ENCODE measurements at regions not wholly inside any gene's neighbourhood (a gene's known extent, or its start where the extent isn't known, plus 50 kb on each side); places are given as distances from the start of the nearest gene placed in this dataset.

DNA sequence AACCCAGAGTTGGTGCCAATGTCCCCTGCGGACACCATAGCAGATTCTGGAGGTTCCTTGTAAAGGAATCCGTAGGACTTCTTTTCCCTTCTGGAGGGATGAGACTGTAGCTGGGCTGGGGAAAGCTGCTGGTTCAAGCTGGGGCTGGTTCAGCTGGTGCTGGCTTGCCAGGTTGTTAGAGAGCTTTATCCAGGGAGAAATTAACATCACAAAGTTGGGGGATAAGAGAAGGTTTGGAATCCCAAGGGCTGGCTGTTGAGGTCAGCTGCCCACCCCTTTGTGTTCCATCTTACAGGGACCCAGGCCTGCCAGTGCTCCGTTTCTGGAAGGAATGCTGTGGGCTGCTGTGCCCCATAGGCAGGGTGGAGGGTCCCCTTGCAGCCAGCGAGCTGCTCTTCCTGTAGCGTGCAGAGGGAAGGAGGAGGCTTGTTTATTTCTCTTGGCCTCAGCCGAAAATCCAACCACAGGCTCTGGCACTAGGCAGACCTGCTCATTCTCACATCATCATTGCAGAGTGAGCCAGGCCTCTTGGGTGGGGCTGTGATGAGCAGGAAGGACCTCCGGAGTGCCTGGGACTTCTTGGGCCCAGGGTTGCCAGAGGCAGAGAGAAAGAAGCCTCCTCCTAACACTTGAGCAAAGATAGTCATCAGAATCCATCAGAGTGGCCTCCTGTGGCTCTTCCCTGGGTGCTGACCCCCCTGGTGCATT lies 251.1 kb downstream of the SEC14L1 start:
- WGBS, 4 donors: 33 to 50% (median 40%) methylated on average over 7 of the region's 7 CpGs
- DNase-seq (peak in 2 of 5 donors; percentile 73 to 74), ATAC-seq (peak in 2 of 4 donors; percentile 27 to 39)
- TF ChIP-seq CTCF (IDR thresholded peaks at IDR 0.05) (no peak), POLR2A (IDR thresholded peaks at IDR 0.05) (no peak)
- intact Hi-C loops (cut with DNase I): loop anchor here in 1 of 10 donors (5.0 kb wide), 1 partner anchor 60 kb away; no protein-coding TSS in a partner anchor
- Histone ChIP-seq H3K4me1 (peaks cover 26 to 87% (median 79%) of the 10 kb centered on the region in 12 donors), H3K36me3 (no peaks in the 10 kb centered on the region), H3K27me3 (no peaks in the 10 kb centered on the region), H3K4me3 (peak overlapping the region in 2 of 12 donors; percentile 7 to 9), H3K27ac (peak overlapping the region; percentile 38 to 96 (median 74)), H3K9me3 (no peaks in the 10 kb centered on the region)

DNA sequence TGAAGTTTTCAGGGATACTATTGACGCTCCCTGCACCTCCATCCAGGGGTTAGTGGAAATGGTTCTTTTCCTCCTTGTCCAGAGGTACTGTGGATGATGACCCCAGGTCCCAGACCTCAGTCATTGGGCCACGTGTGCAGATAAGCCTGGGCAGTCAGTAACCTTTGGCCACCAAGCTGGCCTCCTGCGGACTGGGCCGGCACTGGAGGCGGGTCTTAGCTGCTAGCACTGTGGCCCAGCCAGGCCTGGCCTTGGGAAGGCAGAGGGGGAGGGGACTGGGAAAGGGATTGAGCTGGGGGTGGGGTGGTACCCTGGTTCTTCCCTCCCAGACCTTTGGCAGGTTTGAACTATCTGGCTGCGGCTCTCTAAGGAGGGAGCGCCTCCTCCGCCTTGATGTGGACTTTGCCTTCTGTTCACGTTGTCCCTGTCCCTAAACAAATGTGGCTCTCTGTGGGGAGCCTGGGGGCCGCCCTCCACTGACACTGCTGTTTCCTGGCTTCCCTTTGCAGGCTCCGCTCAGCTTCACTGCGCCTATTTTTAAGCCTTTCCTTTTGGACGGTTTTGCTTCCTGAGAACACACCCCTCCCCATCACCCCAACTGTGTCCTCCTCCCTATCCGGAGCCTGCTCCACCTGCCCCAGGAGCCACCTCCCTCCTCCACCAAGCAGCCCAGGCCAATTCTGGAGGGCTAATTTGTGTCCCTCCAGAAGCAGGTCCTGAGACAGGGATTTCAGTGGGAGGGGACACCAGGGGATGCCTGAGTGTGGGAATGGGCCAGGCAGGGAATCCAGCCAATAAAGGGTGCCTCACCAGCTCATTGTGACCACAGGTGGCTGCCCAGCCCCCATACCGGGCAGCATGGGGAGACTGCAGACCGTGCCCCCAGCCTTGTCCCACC lies 251.9 kb downstream of the SEC14L1 start:
- intact Hi-C loops (cut with DNase I): loop anchor here in 1 of 10 donors (5.0 kb wide), 1 partner anchor 60 kb away; no protein-coding TSS in a partner anchor
- WGBS, 4 donors: 28 to 37% (median 31%) methylated on average over 14 to 16 of the region's 16 CpGs
- H3K27me3 ChIP-seq: no peaks in the 10 kb centered on the region
- H3K9me3 ChIP-seq: no peaks in the 10 kb centered on the region
- H3K36me3 ChIP-seq: no peaks in the 10 kb centered on the region
- H3K4me3 ChIP-seq: peak overlapping the region in 1 of 12 donors; percentile 7
- TF ChIP-seq CTCF (IDR thresholded peaks at IDR 0.05): no peak
- TF ChIP-seq POLR2A (IDR thresholded peaks at IDR 0.05): no peak
- peak overlapping the region; percentile 38 to 96 (median 74) for H3K27ac ChIP-seq
- ATAC-seq: peak; percentile 38 to 66 (median 47)
- DNase-seq: peak in 4 of 5 donors; percentile 62 to 73 (median 70)
- peaks cover 23 to 79% (median 71%) of the 10 kb centered on the region in 12 donors for H3K4me1 ChIP-seq

DNA sequence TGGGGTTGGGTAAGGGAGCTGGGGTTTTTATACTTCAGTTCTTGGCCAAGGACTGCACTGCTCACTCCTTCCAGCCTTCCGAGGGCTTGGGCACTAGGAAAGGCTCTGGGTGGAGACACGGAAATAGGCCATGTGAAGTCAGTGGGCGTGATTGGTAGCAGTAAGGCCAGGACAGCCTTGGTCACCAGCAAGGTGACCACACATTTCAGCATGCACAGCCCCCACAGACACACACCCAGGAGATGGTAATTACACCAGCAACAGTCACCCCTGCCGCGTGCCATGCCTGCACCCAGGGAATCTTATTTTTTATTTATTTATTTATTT lies 252.5 kb downstream of the SEC14L1 start:
- peak in 1 of 4 donors; percentile 2 for ATAC-seq
- Histone ChIP-seq H3K4me1 (peaks cover 19 to 73% (median 65%) of the 10 kb centered on the region in 12 donors), H3K4me3 (no peak overlapping the region)

More for the DNA sequence above, 252.5 kb downstream of the SEC14L1 start:
- Histone ChIP-seq H3K36me3 (no peaks in the 10 kb centered on the region), H3K9me3 (no peaks in the 10 kb centered on the region), H3K27ac (peak overlapping the region in 11 of 12 donors; percentile 38 to 96 (median 74)), H3K27me3 (no peaks in the 10 kb centered on the region)
- no peak for TF ChIP-seq POLR2A (IDR thresholded peaks at IDR 0.05)
- no peak for TF ChIP-seq CTCF (IDR thresholded peaks at IDR 0.05)
- intact Hi-C loops (cut with DNase I): loop anchor here in 1 of 10 donors (5.0 kb wide), 1 partner anchor 61 kb away; no protein-coding TSS in a partner anchor
- 68 to 78% (median 71%) methylated on average over 5 of the region's 5 CpGs for WGBS, 4 donors
- no peak for DNase-seq
